Esophagus mucosa (tissue), 1 donor: ENCODE measurements at regions not wholly inside any gene's neighbourhood (a gene's known extent, or its start where the extent isn't known, plus 50 kb on each side); places are given as distances from the start of the nearest gene placed in this dataset.

ENCODE experiments used
- ATAC-seq: fragments of 200-7000 bp; cut with Tn5 transposase; one replicate; pipeline ENCODE4 v1.9.1; 2020
- donor health status: DM: yes; HTN: yes; CAD: no.

DNA sequence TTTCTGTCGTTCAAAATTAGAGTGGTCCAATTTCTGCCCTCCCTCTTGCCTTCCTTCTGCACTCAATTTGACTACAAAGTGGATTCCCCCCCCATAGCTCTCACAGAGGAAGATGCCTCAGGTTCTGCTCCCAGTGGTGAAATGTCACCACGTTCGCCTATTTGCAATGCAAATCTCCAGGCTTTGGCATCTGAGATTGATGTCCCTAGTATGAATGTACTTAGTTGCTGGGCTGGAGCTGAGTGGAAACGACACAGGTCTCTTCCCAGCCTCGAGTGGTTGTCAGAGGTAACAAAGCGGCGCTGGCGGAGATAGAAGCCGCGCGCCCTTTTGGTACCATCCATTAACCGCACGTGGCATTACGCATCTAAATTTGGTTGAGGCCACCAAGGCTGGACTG lies 860.1 kb downstream of the MCTP2 start:
- no peak for ATAC-seq

GRCh38 chr15:95095250-95095649 lies 863.9 kb downstream of the MCTP2 start:
- no peak for ATAC-seq

- no peak for ATAC-seq
Observed at GRCh38 chr15:95096651-95097050, 865.3 kb downstream of the MCTP2 start.

DNA sequence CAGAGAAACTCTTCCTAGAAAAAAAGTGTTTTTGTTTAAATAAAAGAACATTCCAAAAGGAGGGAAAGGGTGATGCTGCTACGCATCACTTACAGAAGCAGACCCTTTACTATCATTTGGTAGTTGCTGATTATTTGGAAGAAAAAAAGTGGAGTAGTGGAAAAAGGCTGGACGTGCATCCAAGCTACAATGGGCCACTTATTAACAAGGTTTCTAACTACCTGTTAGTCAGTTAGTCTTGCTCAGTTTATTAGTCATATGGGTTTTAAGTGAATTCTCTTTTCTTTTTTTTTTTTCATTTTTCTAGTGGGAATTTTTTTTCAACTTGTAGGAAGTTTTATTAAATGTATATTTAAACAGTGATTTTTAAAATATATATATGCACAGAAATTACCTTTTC lies 866.0 kb downstream of the MCTP2 start:
- no peak for ATAC-seq

- ATAC-seq, result no peak
Observed at GRCh38 chr15:95105229-95105628, 873.9 kb downstream of the MCTP2 start.

DNA sequence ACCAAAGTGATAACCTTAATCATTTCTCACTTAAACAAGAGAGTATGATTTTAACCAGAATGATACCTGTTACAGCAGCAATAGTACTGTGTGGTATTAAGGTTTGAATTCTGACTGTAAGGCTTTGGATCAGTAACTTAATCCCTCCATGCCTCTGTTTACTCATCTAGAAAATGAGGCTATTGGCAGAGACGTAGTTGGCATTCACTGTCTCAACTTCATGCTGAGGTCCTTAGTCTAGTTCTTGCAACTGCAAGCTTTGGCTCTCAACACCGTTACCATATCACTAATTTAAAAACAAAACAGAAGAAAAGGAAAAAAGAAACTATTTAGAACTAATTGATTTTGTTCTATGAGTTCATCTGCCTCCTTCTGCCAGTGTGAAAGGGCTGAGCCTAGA lies 875.4 kb downstream of the MCTP2 start:
- no peak for ATAC-seq

DNA sequence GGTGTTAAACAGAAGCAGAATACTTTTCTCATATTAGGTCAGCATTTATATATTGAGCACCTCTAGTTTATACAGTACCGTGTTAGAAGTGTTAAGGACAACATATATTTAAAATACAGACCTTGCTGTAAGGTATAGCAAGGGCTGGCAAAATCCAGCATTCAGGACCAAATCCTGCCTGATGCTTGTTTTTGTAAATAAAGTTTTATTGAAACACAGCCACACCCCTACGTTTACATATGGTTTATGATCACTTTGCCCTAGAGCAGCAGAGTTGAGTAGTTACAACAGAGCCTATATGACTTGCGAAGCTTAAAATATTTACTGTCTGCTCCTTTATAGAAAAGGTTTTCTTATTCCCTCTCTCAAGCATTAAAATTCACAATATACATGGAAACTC lies 877.3 kb downstream of the MCTP2 start:
- no peak for ATAC-seq

GRCh38 chr15:95111969-95112368 lies 880.6 kb downstream of the MCTP2 start:
- no peak for ATAC-seq

DNA sequence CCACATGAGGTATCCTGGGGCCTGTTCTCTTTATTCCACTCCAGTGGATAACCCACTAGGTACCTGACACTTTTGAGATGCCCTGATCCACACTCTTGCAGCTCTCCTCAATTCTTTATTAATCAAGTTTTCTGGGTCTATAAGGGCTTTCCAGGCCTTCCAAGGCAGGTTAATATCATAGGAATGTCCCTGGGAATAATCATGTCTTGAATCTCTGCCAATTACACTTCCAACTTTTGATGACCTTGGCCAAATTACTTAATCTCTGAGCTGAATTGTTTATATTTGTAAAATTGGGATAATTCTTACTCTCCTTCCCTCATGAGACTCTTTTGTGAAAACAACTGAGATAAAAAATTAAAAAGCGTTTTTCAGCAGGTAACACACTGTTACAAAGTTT lies 881.7 kb downstream of the MCTP2 start:
- ATAC-seq, result no peak

DNA sequence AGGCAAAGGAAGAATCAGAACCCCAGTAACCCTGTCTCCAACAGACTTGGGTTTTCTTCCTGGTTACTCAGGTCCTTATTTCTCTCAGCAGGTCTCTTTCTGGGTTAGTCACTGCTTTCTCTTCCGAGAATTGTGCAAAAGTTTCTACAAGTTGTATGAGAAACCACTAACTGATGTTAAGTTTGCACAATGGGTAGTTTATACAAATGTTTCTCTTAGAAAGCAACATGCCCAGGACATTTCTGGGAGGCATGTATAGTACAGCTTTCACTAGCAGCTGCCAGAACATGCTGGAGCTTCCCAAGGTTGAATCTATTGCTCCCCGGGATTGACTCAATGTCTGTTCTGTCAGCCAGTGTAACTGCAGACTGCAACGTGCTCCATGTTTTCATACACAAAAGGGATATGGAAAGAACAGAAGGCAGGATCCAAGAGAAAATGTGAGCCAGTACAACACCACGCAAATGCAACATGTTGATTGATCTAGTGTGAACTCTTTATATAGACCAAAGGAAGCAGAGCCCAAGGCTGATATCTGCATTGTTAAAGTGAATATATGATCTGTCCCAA lies 887.8 kb downstream of the MCTP2 start:
- ATAC-seq, result no peak

DNA sequence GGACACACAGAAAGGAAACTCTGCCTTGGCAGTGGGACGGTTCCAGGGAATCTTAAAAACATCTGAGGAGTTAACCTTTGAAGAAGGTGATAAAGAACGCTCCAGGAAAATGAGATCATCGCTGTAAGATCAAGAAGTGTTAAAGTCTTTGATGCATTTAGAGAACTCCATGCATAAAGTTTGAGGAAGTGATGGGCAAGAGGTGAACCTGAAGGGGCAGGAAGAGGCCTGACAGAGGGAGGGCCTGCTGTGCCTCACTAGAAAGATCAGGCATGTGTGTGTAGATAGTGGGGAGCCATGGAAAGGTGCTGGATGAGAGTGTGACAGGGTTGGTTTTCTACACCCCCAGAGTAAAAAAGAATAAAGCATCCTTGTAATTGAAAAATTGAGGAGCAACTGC lies 889.2 kb downstream of the MCTP2 start:
- no peak for ATAC-seq

- no peak for ATAC-seq
Observed at GRCh38 chr15:95121191-95121590, 889.8 kb downstream of the MCTP2 start.

- ATAC-seq, result no peak
Observed at GRCh38 chr15:95125803-95126202, 894.4 kb downstream of the MCTP2 start.

DNA sequence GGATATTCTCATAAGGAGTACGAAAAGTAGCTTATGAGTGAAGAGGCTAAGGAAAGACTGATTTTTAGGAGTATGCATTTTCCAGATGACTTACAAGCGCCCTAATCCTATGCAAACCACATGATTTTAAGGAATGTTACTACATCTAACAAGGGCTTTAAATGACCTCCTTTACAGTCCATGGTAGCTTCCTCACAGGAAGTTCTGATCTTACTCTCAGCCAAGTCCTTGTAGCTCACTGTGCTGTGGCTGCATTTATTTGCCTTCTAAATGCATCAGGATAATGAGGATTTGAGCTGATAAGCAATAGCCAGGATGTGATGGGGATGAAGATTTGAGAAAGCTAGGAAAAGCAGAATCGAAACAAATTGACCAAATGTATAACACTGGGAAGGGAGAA lies 896.0 kb downstream of the MCTP2 start:
- no peak for ATAC-seq

- ATAC-seq, result no peak
Observed at GRCh38 chr15:95129574-95129973, 898.2 kb downstream of the MCTP2 start.

DNA sequence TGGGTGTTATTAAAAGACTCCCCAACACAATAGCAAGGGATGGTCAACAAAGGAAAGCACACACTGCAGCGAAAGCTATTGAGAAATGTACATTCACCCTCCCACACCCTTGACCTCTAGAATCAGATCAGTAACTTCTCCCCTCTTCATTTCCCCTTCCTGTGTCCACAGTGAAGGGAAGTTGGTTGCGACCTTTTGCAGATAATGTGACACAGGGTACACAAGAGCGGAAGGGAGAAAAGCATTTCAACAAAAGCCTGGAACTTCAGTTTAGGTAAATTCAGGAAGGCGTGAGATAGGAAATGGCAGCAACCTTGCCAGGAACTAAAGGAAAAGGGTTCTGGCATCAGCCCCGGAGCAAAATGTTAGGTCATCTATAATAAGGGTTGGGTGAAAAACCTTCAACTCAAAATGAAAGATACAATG lies 899.8 kb downstream of the MCTP2 start:
- no peak for ATAC-seq

DNA sequence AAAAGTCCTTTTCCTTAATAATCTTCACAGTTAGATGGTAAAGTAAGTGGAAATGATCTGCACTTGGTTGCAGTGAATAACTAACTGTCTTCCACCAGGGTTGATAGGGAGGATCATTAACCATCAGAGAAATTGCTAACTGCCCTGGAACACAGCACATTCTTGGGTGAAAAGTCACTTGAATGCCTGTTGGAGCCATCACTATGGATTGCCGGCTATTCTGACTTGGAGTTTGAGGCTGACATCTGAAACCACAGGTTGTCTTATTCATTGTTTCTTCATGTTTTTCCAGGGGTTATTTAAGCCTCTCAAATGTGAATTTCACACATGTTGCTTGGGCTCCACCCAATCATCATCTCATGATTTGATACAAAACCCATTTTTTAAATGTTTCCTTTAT lies 901.4 kb downstream of the MCTP2 start:
- no peak for ATAC-seq

GRCh38 chr15:95134431-95135110 lies 903.2 kb downstream of the MCTP2 start:
- ATAC-seq, result no peak

- no peak for ATAC-seq
Observed at GRCh38 chr15:95138604-95139270, 907.4 kb downstream of the MCTP2 start.

- ATAC-seq, result no peak
Observed at GRCh38 chr15:95141486-95141885, 910.1 kb downstream of the MCTP2 start.

GRCh38 chr15:95142531-95142930 lies 911.2 kb downstream of the MCTP2 start:
- no peak for ATAC-seq

GRCh38 chr15:95146481-95146880 lies 915.1 kb downstream of the MCTP2 start:
- no peak for ATAC-seq

DNA sequence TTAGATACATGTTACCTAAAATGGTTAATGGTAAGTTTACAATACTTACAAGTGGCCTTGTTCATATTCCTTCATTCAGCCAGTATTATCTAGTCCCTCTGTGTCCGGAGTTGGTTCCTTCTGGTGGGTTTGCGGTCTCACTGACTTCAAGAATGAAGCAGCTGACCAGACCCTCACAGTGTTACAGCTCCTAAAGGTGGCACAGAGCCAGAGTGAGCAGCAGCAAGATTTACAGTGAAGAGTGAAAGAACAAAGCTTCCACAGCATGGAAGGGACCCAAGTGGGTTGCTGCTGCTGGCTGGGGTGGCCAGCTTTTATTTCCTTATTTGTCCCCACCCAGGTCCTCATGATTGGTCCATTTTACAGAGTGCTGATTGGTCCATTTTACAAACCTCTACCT lies 916.8 kb downstream of the MCTP2 start:
- ATAC-seq, result no peak

GRCh38 chr15:95149036-95149435 lies 917.7 kb downstream of the MCTP2 start:
- no peak for ATAC-seq
